ENCODE measurements at regions not wholly inside any gene's neighbourhood (a gene's known extent, or its start where the extent isn't known, plus 50 kb on each side); places are given as distances from the start of the nearest gene placed in this dataset.
A peak's percentile ranks its signal among the peaks of the same experiment; 100 is the strongest.

DNA sequence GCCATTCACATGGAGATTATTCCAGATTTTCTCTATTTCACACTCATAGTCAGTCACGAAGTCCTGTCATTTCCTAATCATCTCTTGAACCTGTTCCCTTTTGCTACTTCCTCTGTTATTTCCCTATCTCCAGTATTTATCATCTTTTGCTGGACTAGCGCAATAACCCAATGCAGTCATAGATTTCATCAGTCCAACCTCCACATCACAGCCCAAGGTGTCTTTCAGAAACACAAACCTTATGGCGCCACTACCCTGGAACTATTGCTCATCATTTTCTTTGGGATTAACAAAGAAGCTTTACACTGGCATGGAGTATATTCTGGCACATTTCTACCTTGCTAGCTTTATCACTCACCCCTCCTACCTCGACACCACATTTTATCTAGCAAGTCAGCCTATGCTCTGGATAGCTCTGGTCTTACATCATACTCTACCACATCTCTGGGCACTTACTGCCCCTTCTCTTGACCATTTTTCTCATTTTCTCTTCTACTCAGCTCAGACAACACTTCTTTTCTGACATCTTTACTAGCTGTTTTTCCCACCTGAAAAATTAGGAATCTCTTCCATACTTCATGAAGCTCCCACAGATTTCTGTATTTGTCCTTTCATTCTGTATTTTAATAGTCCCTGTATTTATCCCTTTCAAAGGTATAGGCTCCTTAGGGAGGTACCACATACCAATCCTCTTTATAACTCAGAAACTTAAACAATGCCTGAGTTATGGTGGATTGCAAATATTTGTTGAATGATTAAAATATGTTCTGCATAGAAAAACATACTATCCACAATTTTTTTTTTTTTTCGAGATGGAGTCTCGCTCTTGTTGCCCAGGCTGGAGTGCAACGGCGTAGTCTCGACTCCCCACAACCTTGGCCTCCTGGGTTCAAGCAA, 534.7 kb downstream of the KLF12 start:
- Histone ChIP-seq H3K4me1 (ENCODE audit: insufficient read depth, low read length) (peaks cover 49% of the 10 kb centered on the region), H3K9ac (ENCODE audit: low read length) (peak overlapping the region; percentile 86), H3K27ac (ENCODE audit: low read length) (peak overlapping the region; percentile 99), H3K4me2 (ENCODE audit: low read length) (peak overlapping the region; percentile 35), H3K27me3 (ENCODE audit: low read length) (no peaks in the 10 kb centered on the region), H3K9me2 (replicated peaks; ENCODE audit: low read length) (no peaks in the 10 kb centered on the region), H3K4me3 (ENCODE audit: low read length) (0 out of 2 replicates have a peak overlapping the region, but pooled peaks have one; percentile 11), H4K20me1 (ENCODE audit: low read length) (no peaks in the 10 kb centered on the region), H3F3A (ENCODE audit: low read length, unreplicated experiment) (peaks cover 14% of the 10 kb centered on the region), H2AFZ (ENCODE audit: low read length) (no peak overlapping the region), H3K36me3 (ENCODE audit: low read depth, low read length) (no peaks in the 10 kb centered on the region), H3K79me2 (ENCODE audit: low read length) (no peaks in the 10 kb centered on the region), H3K9me3 (ENCODE audit: low read length) (no peaks in the 10 kb centered on the region)
- TF ChIP-seq EZH2 (IDR thresholded peaks at IDR 0.05; ENCODE audit: low read length, unreplicated experiment) (no peak), EZH2phosphoT487 (IDR thresholded peaks at IDR 0.05; ENCODE audit: borderline replicate concordance, low read length) (no peak)
- TF ChIP-seq, protein P1, sequence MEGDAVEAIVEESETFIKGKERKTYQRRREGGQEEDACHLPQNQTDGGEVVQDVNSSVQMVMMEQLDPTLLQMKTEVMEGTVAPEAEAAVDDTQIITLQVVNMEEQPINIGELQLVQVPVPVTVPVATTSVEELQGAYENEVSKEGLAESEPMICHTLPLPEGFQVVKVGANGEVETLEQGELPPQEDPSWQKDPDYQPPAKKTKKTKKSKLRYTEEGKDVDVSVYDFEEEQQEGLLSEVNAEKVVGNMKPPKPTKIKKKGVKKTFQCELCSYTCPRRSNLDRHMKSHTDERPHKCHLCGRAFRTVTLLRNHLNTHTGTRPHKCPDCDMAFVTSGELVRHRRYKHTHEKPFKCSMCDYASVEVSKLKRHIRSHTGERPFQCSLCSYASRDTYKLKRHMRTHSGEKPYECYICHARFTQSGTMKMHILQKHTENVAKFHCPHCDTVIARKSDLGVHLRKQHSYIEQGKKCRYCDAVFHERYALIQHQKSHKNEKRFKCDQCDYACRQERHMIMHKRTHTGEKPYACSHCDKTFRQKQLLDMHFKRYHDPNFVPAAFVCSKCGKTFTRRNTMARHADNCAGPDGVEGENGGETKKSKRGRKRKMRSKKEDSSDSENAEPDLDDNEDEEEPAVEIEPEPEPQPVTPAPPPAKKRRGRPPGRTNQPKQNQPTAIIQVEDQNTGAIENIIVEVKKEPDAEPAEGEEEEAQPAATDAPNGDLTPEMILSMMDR (conservative IDR thresholded peaks at IDR 0.05; ENCODE audit: low read depth, low read length) = no peak
- intact Hi-C loops (cut with micrococcal nuclease) = loop anchor here (5.0 to 10.0 kb wide), 4 partner anchors 73 to 177 kb away; no protein-coding TSS in a partner anchor
- DNase-seq (peak; percentile 75), ATAC-seq (peak; percentile 54)
- TSS peak; percentile 85 for BruUV-seq (replicated peaks)
- CTCF ChIA-PET = no interaction called here
- POLR2A ChIA-PET (ENCODE audit: unreplicated experiment) = interaction anchor here (0.6 kb wide), 1 partner anchor 91 kb away, joined by 3 read pairs; no protein-coding TSS in a partner anchor

DNA sequence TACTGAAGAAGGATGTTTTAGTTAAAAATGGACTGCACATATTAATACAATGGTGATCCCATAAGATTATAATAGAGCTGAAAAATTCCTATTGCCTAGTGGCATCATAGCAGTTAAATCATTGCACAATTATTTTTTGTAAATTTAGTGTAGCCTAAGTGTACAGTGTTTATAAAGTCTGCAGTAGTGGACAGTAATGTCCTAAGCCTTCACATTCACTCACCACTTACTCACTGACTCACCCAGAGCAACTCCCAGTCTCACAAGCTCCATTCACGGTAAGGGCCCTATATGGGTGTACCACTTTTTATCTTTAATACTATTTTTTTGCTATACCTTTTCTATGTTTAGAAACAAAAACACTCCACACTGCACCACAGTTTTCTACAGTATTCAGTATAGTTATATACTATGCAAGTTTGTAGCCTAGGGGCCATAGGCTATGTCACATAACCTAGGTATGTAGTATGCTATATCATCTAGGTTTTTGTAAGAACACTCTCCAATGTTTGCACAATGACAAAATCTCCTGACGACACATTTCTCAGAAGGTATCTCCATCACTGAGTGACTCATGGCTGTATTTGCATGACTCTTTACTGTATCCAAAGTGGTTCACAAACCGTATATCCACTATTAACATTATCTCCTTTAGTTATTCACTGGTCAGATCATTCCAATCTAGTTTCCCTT, 536.0 kb downstream of the KLF12 start:
- Histone ChIP-seq H3K36me3 (ENCODE audit: low read depth, low read length) (no peaks in the 10 kb centered on the region), H3K4me2 (ENCODE audit: low read length) (peak overlapping the region; percentile 60), H4K20me1 (ENCODE audit: low read length) (no peaks in the 10 kb centered on the region), H3K9me3 (ENCODE audit: low read length) (no peaks in the 10 kb centered on the region), H3K9me2 (replicated peaks; ENCODE audit: low read length) (no peaks in the 10 kb centered on the region), H2AFZ (ENCODE audit: low read length) (no peak overlapping the region), H3K27ac (ENCODE audit: low read length) (peak overlapping the region; percentile 99), H3K4me1 (ENCODE audit: insufficient read depth, low read length) (peaks cover 49% of the 10 kb centered on the region), H3K4me3 (ENCODE audit: low read length) (no peak overlapping the region), H3K27me3 (ENCODE audit: low read length) (no peaks in the 10 kb centered on the region), H3K9ac (ENCODE audit: low read length) (peak overlapping the region; percentile 86), H3F3A (ENCODE audit: low read length, unreplicated experiment) (peaks cover 14% of the 10 kb centered on the region), H3K79me2 (ENCODE audit: low read length) (no peaks in the 10 kb centered on the region)
- no TSS peak for BruUV-seq (replicated peaks)
- intact Hi-C loops (cut with micrococcal nuclease) = loop anchor here (5.0 to 10.0 kb wide), 4 partner anchors 74 to 176 kb away; no protein-coding TSS in a partner anchor
- ChIA-PET POLR2A (ENCODE audit: unreplicated experiment) (no interaction called here), CTCF (no interaction called here)
- DNase-seq (peak; percentile 93), ATAC-seq (peak; percentile 88)
- no peak for TF ChIP-seq EZH2 (IDR thresholded peaks at IDR 0.05; ENCODE audit: low read length, unreplicated experiment)
- TF ChIP-seq, protein P1 (conservative IDR thresholded peaks at IDR 0.05; ENCODE audit: low read depth, low read length) = no peak
- no peak for TF ChIP-seq EZH2phosphoT487 (IDR thresholded peaks at IDR 0.05; ENCODE audit: borderline replicate concordance, low read length)

All from PC-3 (cell line).